DOHH2 (cell line): ENCODE measurements at regions not wholly inside any gene's neighbourhood (a gene's known extent, or its start where the extent isn't known, plus 50 kb on each side); places are given as distances from the start of the nearest gene placed in this dataset.

Experiments used
- H3F3A ChIP-seq: fragments of 200-600 bp; sonication (generic), shearing (Covaris generic); 2 replicates; pipeline ENCODE4 v1.6.0; 2016; ENCODE audit warnings: antibody characterized with exemption, mild to moderate bottlenecking; ENCODE audit not compliant: control insufficient read depth, insufficient read depth
- H3K27ac ChIP-seq: fragments of 200-600 bp; sonication (generic); 2 replicates; pipeline ENCODE4 v1.5.1; 2014; ENCODE audit warnings: low read depth, mild to moderate bottlenecking, low read length, moderate library complexity
- H3K27me3 ChIP-seq: fragments of 200-600 bp; sonication (generic); 2 replicates; pipeline ENCODE4 v1.6.1; 2014; ENCODE audit warnings: mild to moderate bottlenecking, low read length, mixed read lengths; ENCODE audit not compliant: control insufficient read depth
- H3K36me3 ChIP-seq: fragments of 200-600 bp; sonication (generic); 2 replicates; pipeline ENCODE4 v1.6.1; 2014; ENCODE audit warnings: mild to moderate bottlenecking, low read length, moderate library complexity, mixed read lengths; ENCODE audit not compliant: control insufficient read depth
- H3K4me1 ChIP-seq: fragments of 200-600 bp; sonication (generic); 2 replicates; pipeline ENCODE4 v1.6.1; 2014; ENCODE audit warnings: mild to moderate bottlenecking, low read length, mixed read lengths; ENCODE audit not compliant: control insufficient read depth
- H3K4me2 ChIP-seq: fragments of 200-600 bp; sonication (generic); 2 replicates; pipeline ENCODE4 v1.6.0; 2014; ENCODE audit warnings: mild to moderate bottlenecking, low read length, moderate library complexity
- H3K4me3 ChIP-seq: fragments of 200-600 bp; sonication (generic); 2 replicates; pipeline ENCODE4 v1.5.1; 2014; ENCODE audit warnings: mild to moderate bottlenecking, low read length, mixed read lengths
- H3K79me2 ChIP-seq: fragments of 200-600 bp; sonication (generic); 2 replicates; pipeline ENCODE4 v1.6.1; 2014; ENCODE audit warnings: mild to moderate bottlenecking, low read length, mixed read lengths; ENCODE audit not compliant: control insufficient read depth
- H3K9me2 ChIP-seq: fragments of 200-600 bp; sonication (generic); replicated peaks from 2 replicates; pipeline ENCODE4 v1.6.1; 2014; ENCODE audit warnings: mild to moderate bottlenecking, low read length, mixed read lengths; ENCODE audit not compliant: control insufficient read depth
- H3K9me3 ChIP-seq: fragments of 200-600 bp; sonication (generic); 2 replicates; pipeline ENCODE4 v1.6.1; 2014; ENCODE audit warnings: antibody characterized with exemption, low read length, mixed read lengths; ENCODE audit not compliant: control insufficient read depth, insufficient read depth
- H4K20me1 ChIP-seq: fragments of 200-600 bp; sonication (generic); 2 replicates; pipeline ENCODE4 v1.6.0; 2014; ENCODE audit warnings: low read depth, mild to moderate bottlenecking, antibody characterized with exemption, low read length, moderate library complexity; ENCODE audit not compliant: control insufficient read depth, insufficient read depth
- EZH2phosphoT487 ChIP-seq: fragments of 200-600 bp; sonication (generic); IDR thresholded peaks from 2 replicates; pipeline ENCODE4 v1.6.1; 2017; ENCODE audit warnings: borderline replicate concordance, mild to moderate bottlenecking, antibody characterized with exemption, low read length, moderate library complexity, mixed read lengths
- TF ChIP-seq, protein P1 (sequence below): fragments of 200-600 bp; sonication (generic); IDR thresholded peaks from one replicate; pipeline ENCODE4 v1.5.1; 2014; ENCODE audit warnings: antibody characterized with exemption, mild to moderate bottlenecking, low read depth, low read length; ENCODE audit not compliant: poor library complexity, severe bottlenecking

DNA sequence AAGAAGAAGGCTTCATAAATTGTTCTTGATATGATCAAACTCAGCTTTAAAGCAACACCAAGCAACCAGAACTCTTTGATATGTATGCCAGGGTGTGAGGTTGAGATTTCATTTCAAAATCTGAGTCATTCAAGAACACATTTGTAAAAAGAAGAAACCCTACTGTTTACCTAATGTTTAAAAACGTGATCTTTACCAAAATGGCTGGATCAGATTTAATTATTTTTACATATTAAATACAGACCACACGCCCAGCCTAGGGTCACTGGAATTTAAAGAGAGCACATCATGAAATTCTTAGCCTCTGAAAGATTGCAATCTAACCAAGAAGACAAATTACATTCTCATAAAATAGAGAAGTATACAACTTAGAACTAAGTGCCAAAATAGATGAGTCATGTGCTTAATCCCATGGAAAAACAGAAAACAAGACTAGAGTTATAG is 206.8 kb upstream of the SMLR1 start:
- H3K9me2 ChIP-seq: no peaks in the 10 kb centered on the region
- no peaks in the 10 kb centered on the region; the same call in 1 of the 2 replicates for H3K27me3 ChIP-seq
- no peak overlapping the region for H3K4me2 ChIP-seq
- no peaks in the 10 kb centered on the region for H3K79me2 ChIP-seq
- H3K27ac ChIP-seq: no peak overlapping the region
- no peak overlapping the region for H3K4me3 ChIP-seq
- H3F3A ChIP-seq: no peaks in the 10 kb centered on the region
- H3K9me3 ChIP-seq: no peaks in the 10 kb centered on the region
- H3K36me3 ChIP-seq: no peaks in the 10 kb centered on the region
- H4K20me1 ChIP-seq: no peaks in the 10 kb centered on the region
- H3K4me1 ChIP-seq: no peaks in the 10 kb centered on the region
- no peak for TF ChIP-seq EZH2phosphoT487
- TF ChIP-seq, protein P1, sequence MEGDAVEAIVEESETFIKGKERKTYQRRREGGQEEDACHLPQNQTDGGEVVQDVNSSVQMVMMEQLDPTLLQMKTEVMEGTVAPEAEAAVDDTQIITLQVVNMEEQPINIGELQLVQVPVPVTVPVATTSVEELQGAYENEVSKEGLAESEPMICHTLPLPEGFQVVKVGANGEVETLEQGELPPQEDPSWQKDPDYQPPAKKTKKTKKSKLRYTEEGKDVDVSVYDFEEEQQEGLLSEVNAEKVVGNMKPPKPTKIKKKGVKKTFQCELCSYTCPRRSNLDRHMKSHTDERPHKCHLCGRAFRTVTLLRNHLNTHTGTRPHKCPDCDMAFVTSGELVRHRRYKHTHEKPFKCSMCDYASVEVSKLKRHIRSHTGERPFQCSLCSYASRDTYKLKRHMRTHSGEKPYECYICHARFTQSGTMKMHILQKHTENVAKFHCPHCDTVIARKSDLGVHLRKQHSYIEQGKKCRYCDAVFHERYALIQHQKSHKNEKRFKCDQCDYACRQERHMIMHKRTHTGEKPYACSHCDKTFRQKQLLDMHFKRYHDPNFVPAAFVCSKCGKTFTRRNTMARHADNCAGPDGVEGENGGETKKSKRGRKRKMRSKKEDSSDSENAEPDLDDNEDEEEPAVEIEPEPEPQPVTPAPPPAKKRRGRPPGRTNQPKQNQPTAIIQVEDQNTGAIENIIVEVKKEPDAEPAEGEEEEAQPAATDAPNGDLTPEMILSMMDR: no peak

DNA sequence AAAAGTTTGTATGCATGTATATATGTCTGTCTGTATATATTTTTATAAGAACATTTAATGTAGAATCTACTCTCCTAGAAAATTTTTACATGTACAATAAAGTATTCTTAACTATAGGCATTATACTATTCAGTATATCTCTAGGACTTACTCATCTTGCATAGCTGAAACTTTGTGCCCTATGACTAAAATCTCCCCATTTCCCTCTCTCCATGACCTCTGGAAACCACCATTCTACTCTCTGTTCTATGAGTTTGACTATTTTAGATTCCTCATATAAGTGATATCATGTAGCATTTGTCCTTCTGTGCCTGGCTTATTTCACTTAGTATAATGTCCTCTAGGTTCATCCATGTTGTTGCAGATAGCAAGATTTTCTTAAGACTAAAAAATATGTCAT is 205.1 kb upstream of the SMLR1 start:
- no peaks in the 10 kb centered on the region for H3F3A ChIP-seq
- H3K9me2 ChIP-seq: no peaks in the 10 kb centered on the region
- no peaks in the 10 kb centered on the region for H3K79me2 ChIP-seq
- H3K4me2 ChIP-seq: no peak overlapping the region
- H3K27ac ChIP-seq: no peak overlapping the region
- TF ChIP-seq, protein P1: no peak
- TF ChIP-seq EZH2phosphoT487: no peak
- no peaks in the 10 kb centered on the region; the same call in 1 of the 2 replicates for H3K27me3 ChIP-seq
- no peaks in the 10 kb centered on the region for H3K9me3 ChIP-seq
- H3K4me3 ChIP-seq: no peak overlapping the region
- no peaks in the 10 kb centered on the region for H3K4me1 ChIP-seq
- no peaks in the 10 kb centered on the region for H4K20me1 ChIP-seq
- H3K36me3 ChIP-seq: no peaks in the 10 kb centered on the region

DNA sequence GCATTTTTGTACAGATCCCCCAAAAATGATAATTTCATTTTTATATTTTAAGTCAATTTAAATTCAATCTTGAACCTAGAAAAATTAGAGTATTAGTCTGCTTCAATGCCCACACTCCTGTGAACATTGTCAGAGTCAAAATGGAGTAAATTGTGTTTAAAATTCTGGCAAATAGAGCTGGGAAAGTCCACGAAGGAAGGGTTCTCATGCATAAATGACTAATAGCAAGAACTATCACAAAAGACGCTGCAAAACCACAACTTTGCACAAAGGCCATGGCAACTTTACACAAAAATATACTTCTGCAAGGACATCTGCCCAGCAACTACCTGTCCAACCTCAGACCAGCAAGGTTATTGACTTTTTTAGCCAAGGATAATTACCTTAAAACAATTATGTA is 203.2 kb upstream of the SMLR1 start:
- Histone ChIP-seq H4K20me1 (no peaks in the 10 kb centered on the region), H3K4me1 (no peaks in the 10 kb centered on the region), H3K27me3 (no peaks in the 10 kb centered on the region; the same call in 1 of the 2 replicates), H3K9me2 (no peaks in the 10 kb centered on the region), H3K79me2 (no peaks in the 10 kb centered on the region), H3K4me3 (no peak overlapping the region), H3K27ac (no peak overlapping the region), H3K9me3 (no peaks in the 10 kb centered on the region), H3F3A (no peaks in the 10 kb centered on the region), H3K4me2 (no peak overlapping the region), H3K36me3 (no peaks in the 10 kb centered on the region)
- TF ChIP-seq, protein P1: no peak
- no peak for TF ChIP-seq EZH2phosphoT487
